HuH-7 (cell line): ENCODE measurements at regions not wholly inside any gene's neighbourhood (a gene's known extent, or its start where the extent isn't known, plus 50 kb on each side); places are given as distances from the start of the nearest gene placed in this dataset.
"Not testable (repeated sequence)": the region's sequence is repeated elsewhere in the genome, so short reads cannot be mapped to it uniquely, and the experiment has no call there.

Experiments used
- DNase-seq: peaks from one replicate; pipeline ENCODE4 v3.0.0; 2011; ENCODE audit warnings: low spot score

- no peak for DNase-seq
Observed at GRCh38 chr2:103169861-103170260, 408.0 kb downstream of the TMEM182 start.

GRCh38 chr2:103172821-103173220 lies 411.0 kb downstream of the TMEM182 start:
- no peak for DNase-seq

- no peak for DNase-seq
Observed at GRCh38 chr2:103174711-103175110, 412.9 kb downstream of the TMEM182 start.

GRCh38 chr2:103176294-103176915 lies 414.6 kb downstream of the TMEM182 start:
- DNase-seq, result no peak

GRCh38 chr2:103179798-103180197 lies 418.0 kb downstream of the TMEM182 start:
- no peak for DNase-seq

GRCh38 chr2:103183061-103183460 lies 421.2 kb downstream of the TMEM182 start:
- DNase-seq, result no peak

- no peak for DNase-seq
Observed at GRCh38 chr2:103196802-103197201, 435.0 kb downstream of the TMEM182 start.

- not testable (repeated sequence) for DNase-seq
Observed at GRCh38 chr2:103200774-103201173, 438.9 kb downstream of the TMEM182 start.

- no peak for DNase-seq
Observed at GRCh38 chr2:103208916-103209315, 447.1 kb downstream of the TMEM182 start.

GRCh38 chr2:103213028-103213542 lies 451.3 kb downstream of the TMEM182 start:
- DNase-seq, result no peak

- DNase-seq, result no peak
Observed at GRCh38 chr2:103218516-103218915, 456.7 kb downstream of the TMEM182 start.

GRCh38 chr2:103219398-103219797 lies 457.6 kb downstream of the TMEM182 start:
- no peak for DNase-seq

- no peak for DNase-seq
Observed at GRCh38 chr2:103222969-103223368, 461.1 kb downstream of the TMEM182 start.

- DNase-seq, result no peak
Observed at GRCh38 chr2:103230796-103231195, 469.0 kb downstream of the TMEM182 start.

GRCh38 chr2:103232865-103233264 lies 471.0 kb downstream of the TMEM182 start:
- no peak for DNase-seq

- no peak for DNase-seq
Observed at GRCh38 chr2:103233691-103234090, 471.9 kb downstream of the TMEM182 start.

- DNase-seq, result no peak
Observed at GRCh38 chr2:103235283-103235682, 473.5 kb downstream of the TMEM182 start.

- no peak for DNase-seq
Observed at GRCh38 chr2:103249462-103249861, 487.6 kb downstream of the TMEM182 start.

- DNase-seq, result no peak
Observed at GRCh38 chr2:103252781-103253180, 490.9 kb downstream of the TMEM182 start.

GRCh38 chr2:103254611-103255010 lies 492.8 kb downstream of the TMEM182 start:
- DNase-seq, result no peak

GRCh38 chr2:103264058-103264768 lies 502.4 kb downstream of the TMEM182 start:
- DNase-seq, result no peak

- no peak for DNase-seq
Observed at GRCh38 chr2:103265521-103265920, 503.7 kb downstream of the TMEM182 start.

GRCh38 chr2:103268841-103269498 lies 507.1 kb downstream of the TMEM182 start:
- peak; percentile 2 for DNase-seq
